DMS53 treated with DMSO at 0.1 percent for 48 hours (cell line): ENCODE measurements at regions not wholly inside any gene's neighbourhood (a gene's known extent, or its start where the extent isn't known, plus 50 kb on each side); places are given as distances from the start of the nearest gene placed in this dataset.

ENCODE experiments used
- DNase-seq: peaks from one replicate; lab custom pipeline; 2025; ENCODE audit not compliant: unreplicated experiment; lab: John Stamatoyannopoulos, UW

DNA sequence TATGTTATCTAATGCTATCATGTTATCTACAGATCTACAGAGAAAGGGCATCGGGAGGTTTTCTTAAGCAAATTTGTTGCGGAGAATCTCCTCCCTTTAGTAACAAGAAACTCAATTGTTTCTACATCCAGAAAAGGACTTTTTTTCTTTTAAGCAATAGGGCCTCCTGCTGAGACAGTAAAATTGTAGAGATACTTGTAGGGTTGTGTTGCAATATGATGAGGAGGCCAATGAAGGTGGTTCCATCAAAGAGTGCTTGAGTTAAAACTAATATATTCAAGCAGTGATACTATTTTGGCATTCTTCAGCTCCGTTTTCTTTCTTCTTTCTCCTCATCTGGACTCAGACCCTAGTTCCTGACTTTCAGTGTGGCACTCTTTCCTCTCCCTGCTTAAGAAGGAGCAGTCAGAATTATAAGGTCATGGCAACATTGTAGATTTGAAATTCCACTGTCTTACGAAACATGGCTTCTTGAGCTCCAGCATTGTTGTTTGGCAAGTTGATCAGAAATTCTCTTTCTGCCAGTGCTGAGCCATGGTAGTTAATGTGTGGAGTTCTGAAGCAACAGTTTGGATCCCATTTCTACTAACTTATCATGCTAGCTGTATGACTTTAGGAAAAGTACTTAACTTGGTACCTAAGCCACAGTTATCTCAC, 202.0 kb upstream of the SLC14A2 start:
- no peak for DNase-seq

GRCh38 chr18:45415614-45416013, 199.7 kb upstream of the SLC14A2 start:
- no peak for DNase-seq

- peak; percentile 44 for DNase-seq
Observed at GRCh38 chr18:45416168-45416567, 199.1 kb upstream of the SLC14A2 start.

DNA sequence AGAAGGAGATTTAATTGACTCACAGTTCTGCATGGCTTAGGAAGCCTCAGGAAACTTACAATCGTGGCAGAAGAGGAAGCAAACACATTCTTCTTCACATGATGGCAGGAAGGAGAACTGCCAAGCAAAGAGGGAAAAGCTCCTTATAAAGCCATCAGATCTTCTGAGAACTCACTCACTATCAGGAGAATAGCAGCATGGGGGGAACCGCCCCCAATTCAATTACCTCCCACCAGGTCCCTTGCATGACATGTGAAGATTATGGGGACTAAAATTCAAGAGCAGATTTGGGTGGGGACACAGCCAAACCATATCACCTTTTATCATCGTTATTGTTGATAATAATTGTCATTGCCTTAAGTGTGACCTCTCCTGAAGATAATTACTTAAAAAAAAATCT, 197.9 kb upstream of the SLC14A2 start:
- DNase-seq, result no peak

GRCh38 chr18:45423659-45424058, 191.6 kb upstream of the SLC14A2 start:
- DNase-seq, result peak; percentile 87

DNA sequence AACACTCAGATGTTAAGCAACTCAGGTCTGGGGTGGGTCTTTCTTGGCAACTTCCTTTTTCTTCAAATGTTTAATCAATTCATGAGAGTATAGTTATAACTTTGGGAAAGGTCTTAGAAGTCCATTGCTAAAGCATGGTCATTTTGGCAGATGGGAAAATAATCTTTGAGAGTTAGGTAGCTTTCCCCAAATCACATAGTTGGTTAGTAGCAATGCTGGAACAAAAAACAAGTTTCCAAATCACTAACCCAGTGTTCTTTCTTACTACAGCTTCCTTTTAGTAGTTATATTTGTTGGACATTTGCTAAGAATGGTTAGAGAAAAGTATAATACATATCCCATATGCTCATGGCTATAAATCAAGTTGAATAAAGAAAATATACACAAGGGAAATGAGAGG, 185.2 kb upstream of the SLC14A2 start:
- DNase-seq, result no peak

- no peak for DNase-seq
Observed at GRCh38 chr18:45435810-45436209, 179.5 kb upstream of the SLC14A2 start.

- no peak for DNase-seq
Observed at GRCh38 chr18:45437366-45437765, 177.9 kb upstream of the SLC14A2 start.

GRCh38 chr18:45439851-45440645, 175.2 kb upstream of the SLC14A2 start:
- DNase-seq, result no peak

GRCh38 chr18:45441110-45441847, 174.0 kb upstream of the SLC14A2 start:
- DNase-seq, result no peak

DNA sequence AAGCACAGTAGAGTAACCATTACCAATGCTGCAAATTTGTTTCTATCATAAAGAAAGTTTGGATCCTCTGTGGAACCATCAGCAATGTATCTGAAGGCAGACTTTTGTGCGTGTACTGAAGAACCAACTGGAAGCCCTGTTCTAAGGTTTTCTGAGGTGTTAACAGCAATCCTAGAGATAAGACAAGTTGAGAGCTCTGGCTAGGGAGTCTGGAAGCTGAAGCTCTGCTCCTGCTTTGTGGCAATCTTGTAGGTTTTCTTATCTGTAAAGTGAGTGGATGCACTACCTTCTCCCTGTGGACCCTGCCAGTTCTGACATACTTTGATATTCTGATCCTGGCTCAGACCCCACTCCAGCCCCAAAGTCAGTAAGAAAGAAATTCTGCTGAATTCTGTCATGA, 171.2 kb upstream of the SLC14A2 start:
- DNase-seq, result no peak

- DNase-seq, result no peak
Observed at GRCh38 chr18:45447355-45448265, 167.7 kb upstream of the SLC14A2 start.

- DNase-seq, result no peak
Observed at GRCh38 chr18:45448871-45449270, 166.4 kb upstream of the SLC14A2 start.

DNA sequence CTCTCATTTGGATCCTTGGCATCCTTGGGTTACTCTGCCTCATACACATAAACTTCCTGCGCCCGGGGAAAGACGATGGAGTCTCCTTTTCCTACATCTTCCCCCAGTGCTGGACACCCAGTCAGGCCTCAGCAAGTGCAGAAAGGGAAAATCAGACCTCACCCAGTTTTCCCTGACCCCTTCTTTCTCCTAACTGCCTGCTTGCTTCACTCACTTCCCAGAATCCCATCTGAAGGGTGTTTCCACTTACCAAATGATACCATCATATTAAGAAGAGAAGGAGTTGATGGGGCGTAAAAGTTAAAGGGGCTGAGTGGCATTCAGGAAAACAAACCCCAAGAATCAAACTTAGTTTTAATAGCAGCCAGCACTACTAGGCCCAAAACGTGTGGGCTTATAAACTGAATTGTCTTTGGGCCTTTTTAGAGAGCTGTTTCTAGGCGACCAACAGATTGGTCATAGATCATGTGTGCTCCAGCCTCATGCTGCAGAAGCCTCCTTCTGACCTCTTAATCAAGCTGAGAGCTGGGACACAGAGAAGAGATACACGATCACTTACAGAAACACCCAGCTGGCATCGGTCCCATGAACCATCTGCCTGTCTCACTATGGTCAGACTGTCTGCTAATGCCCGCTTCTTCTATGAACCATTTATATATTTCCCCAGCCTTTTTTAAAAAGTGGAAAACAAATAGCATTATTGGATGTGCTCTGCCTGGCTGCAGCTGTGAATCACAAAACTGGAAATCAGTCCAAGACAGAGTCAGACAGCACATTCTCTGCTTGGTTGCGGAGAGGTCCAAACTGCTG, 165.7 kb upstream of the SLC14A2 start:
- DNase-seq, result no peak

DNA sequence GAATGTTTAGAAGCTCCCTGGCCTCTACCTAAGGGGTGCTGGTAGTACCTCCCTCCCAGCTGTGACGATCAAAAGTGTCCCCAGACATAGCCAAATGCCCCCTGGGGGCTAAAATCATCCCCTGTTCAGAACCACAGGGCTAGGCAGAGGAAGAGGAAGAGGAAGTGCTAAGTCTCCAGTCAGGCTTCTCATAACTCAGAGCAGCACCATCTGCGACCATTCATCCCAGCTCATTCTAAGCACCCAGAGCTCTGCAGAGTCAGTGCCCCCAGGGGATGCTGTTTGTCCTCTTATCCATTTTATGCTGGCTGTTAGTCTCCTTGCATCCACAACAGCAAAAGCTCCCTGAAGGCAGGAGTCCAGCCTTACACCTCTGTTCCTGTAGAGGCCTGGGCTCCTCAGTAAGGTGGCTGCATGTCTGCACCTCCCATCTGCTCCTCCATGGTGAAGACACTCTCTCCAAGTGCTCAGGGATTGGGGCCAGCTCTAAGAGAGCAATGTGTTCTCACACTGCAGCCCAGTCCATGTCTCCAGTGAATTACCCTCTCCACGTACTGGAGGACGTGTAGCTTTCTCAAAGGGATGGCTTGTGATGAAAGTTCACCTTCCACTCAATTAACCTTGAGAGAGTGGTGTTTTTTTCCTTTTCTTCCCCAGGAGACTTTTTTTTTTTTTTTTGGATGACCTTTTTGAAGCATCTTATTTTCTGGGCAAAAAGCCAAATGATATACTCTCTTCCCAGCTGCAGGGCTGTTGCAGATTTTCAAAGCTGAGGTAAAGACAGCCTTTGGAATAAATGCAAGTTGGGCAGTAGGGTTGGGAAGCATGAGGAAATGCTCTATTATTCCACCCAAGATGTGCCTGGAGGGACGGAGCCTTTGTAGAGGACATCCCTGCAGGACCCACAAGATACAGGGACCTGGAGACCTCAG, 158.9 kb upstream of the SLC14A2 start:
- DNase-seq, result no peak

DNA sequence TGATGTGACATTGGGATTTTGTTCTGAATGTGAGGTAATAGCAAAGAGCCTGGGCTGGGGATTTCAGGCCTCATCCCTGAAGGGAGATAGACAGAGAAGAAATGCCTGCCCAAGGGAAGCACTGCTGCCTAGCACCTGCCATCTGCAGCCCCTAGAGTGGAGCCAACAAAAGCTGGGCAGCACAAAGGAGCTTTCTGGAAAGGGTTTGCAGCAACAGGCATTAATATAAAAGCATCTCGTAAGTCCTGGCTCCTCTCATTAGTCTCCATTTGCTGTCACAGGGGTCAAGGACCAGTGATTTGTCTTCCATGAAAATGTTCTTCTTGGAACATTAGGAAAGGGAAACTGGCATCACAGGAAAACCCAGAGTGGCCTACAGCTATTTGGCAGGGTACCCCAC, 157.2 kb upstream of the SLC14A2 start:
- DNase-seq, result no peak

GRCh38 chr18:45462179-45462578, 153.1 kb upstream of the SLC14A2 start:
- DNase-seq, result no peak

DNA sequence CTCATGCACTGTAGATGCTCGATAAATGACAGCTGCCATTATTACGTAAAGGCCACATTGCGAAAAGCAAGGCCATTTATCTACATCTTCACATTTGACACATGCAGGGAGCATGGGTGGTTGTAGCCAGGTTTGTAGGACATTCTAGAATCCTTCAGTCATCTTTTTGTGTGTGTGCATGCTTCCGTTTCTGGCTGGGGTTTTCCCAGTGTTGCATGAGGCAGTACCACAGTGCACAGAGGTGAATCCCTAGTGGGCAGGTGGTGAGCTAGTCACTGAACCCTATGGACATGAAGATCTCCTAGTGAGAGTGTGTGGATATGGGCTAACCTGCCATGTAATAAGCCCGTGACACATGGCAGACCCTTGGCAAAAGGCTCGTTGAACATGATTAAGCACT, 151.8 kb upstream of the SLC14A2 start:
- no peak for DNase-seq

GRCh38 chr18:45464619-45465018, 150.7 kb upstream of the SLC14A2 start:
- DNase-seq, result no peak
